Gastrocnemius medialis (tissue), 4 donors: ENCODE measurements at regions not wholly inside any gene's neighbourhood (a gene's known extent, or its start where the extent isn't known, plus 50 kb on each side); places are given as distances from the start of the nearest gene placed in this dataset.

Source experiments
- CTCF ChIP-seq, 5 experiments: fragments of 450-650 bp in 3 of 5; fragments of 200-600 bp in 2 of 5; sonication (generic) in 2 of 5; IDR thresholded peaks in 4 of 5; conservative IDR thresholded peaks in 1 of 5; 1 replicate in 4 of 5; 2 replicates in 1 of 5; pipeline ENCODE4 v1.5.1; 2016 to 2019; ENCODE audit warnings: antibody characterized with exemption in 5 of 5, mild to moderate bottlenecking in 3 of 5, moderate library complexity in 3 of 5
- POLR2A ChIP-seq, 2 donors: fragments of 450-650 bp; IDR thresholded peaks; one replicate each; pipeline ENCODE4 v1.6.1; 2017; ENCODE audit warnings: antibody characterized with exemption in 2 of 2, mild to moderate bottlenecking in 2 of 2, moderate library complexity in 2 of 2

- TF ChIP-seq CTCF (IDR thresholded peaks at IDR 0.05 in 4 of 5, conservative IDR thresholded peaks at IDR 0.05 in 1 of 5) (no peak), POLR2A (IDR thresholded peaks at IDR 0.05) (no peak)
Measured at GRCh38 chr5:39892708-39893107, 467.9 kb upstream of the DAB2 start.
